Fibroblast of pulmonary artery (primary cell): ENCODE measurements at regions not wholly inside any gene's neighbourhood (a gene's known extent, or its start where the extent isn't known, plus 50 kb on each side); places are given as distances from the start of the nearest gene placed in this dataset.

ENCODE experiments used
- DNase-seq: peaks from one replicate; pipeline ENCODE4 v3.0.0-alpha.2; 2010; ENCODE audit warnings: low read depth
- H3K4me3 ChIP-seq: replicated peaks from 2 replicates; pipeline ENCODE4 v1.5.1; 2011; ENCODE audit warnings: low read depth, mild to moderate bottlenecking, control low read depth, low read length, moderate library complexity
- TF ChIP-seq, protein P1 (sequence below): IDR thresholded peaks from 2 replicates; pipeline ENCODE4 v1.5.1; 2011; ENCODE audit warnings: mild to moderate bottlenecking, control low read depth, low read length, inconsistent platforms; ENCODE audit errors: missing control alignments

DNA sequence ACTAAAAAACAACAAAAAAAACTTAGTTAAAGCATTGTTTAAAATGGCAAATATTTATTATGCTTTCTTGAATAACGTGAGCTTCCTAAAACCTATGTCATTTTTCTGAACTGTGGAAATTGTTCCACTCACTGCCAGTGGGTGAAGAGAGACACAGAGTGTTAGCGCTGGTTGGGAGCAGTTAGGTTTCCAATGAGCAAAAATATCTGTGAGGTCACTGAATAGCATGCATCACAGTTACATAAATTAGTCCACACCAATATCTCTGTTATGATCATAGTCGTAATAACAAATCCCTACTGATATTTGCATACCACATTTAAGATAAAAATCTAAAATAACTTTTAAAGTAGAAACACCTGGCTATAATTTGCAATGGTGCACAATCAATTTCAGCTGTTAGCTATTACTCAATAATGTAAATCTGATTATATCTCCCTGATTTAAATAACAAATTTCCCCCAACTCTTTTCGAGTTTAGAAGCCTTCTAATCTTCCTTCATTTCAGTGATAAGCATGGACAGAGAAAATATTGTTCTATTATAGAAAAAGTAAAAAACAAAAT is 1094.0 kb upstream of the KLHL29 start:
- no peak for DNase-seq
- TF ChIP-seq, protein P1, sequence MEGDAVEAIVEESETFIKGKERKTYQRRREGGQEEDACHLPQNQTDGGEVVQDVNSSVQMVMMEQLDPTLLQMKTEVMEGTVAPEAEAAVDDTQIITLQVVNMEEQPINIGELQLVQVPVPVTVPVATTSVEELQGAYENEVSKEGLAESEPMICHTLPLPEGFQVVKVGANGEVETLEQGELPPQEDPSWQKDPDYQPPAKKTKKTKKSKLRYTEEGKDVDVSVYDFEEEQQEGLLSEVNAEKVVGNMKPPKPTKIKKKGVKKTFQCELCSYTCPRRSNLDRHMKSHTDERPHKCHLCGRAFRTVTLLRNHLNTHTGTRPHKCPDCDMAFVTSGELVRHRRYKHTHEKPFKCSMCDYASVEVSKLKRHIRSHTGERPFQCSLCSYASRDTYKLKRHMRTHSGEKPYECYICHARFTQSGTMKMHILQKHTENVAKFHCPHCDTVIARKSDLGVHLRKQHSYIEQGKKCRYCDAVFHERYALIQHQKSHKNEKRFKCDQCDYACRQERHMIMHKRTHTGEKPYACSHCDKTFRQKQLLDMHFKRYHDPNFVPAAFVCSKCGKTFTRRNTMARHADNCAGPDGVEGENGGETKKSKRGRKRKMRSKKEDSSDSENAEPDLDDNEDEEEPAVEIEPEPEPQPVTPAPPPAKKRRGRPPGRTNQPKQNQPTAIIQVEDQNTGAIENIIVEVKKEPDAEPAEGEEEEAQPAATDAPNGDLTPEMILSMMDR: no peak
- no peak overlapping the region for H3K4me3 ChIP-seq

DNA sequence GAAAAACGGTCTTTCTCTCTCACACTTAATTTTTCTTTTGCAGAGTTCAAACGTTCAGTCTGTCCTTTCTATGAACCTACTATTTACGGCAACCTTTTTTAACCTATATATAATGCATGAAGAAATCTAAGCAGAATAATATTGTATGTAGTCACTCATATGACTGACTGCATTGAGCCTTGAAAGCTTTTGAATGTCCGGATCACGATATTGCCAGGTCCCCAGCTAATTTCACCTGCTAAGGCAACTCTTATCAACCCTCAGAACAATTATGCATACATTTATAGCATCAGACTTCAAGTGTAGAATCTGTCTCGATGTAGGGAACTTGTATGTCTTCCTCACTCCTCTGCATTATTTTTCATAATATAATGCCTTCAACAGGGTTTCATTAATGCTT is 1083.8 kb upstream of the KLHL29 start:
- no peak overlapping the region for H3K4me3 ChIP-seq
- TF ChIP-seq, protein P1: no peak
- no peak for DNase-seq

DNA sequence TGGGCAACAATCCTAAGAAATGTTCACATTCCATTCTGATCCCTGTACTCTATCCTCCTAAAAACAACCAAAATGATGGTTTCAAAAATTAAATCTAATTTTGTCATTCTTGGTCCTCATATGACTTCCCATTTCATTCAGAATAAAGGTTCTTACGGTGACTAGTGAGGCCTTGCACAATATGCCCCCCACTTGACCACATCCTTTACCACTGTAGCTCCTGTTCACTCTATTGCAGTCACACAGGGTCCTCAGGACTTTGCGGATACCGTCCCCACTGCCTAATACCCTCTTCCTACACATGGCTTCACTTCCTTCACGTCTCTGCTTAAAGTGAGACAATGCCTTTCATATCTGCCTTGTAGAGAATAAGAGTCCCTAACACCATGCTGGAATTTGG is 1058.7 kb upstream of the KLHL29 start:
- no peak overlapping the region for H3K4me3 ChIP-seq
- DNase-seq: no peak
- TF ChIP-seq, protein P1: no peak

DNA sequence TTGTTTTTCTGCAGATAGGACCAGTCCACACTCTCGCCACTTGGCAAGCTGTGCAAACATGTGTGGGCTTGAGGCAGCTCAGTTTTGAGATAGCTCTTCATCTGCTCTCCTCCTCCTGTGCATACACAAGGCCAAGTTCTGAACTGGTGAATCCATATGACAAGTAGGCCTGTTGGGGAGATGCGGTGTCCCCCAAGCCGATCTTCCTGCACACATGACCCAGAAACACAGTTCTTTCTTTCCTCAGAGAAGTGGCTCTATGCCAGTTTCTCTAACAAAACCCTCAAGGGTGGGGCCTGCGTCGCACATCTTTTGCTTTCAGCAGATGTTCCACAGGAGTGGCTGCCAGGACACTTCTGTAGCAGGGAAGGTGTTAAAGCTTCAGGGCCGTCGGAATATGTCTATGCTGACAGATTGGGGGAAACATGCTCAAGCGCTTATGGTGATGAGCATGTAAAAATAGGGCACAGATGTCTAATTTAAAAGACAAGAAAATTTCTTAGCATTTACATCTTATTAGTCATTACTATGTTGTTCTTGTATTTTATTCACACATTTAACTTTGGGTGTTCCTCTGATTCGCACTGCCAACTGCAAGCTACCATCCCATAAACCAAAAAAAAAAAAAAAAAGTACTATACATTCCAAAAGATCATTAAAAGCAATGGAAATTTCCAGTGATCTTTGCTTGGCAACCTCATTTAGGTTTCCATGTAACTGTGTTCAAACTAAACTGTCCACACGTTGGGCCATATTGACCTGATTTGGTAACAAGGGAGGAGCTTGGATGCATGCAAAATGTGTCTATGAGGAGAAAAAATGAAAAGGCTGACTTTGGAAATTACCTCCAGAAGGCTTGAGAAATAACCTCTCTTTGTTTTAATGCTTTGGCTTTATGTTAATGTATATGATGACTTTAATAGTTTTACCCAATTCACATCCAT is 1055.5 kb upstream of the KLHL29 start:
- H3K4me3 ChIP-seq: no peak overlapping the region
- TF ChIP-seq, protein P1: no peak
- DNase-seq: no peak

DNA sequence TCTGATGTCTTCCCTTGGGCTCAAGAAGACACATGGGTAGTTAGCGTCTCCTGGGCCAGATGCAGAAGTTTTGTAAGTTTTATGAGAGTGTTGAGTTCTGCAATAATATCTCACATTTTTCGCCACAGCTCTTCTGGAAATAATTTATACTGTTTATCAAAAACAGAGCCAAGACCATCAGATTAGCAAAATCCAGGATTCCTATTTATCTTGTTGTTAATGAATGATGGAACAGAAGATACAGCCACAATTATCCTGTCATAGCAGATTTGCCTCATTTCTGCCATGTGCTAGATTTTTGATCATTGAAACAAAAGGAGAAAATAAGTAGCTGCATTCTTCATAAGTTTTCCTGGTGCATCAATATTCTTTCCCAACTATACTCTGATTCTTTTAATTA is 1048.6 kb upstream of the KLHL29 start:
- TF ChIP-seq, protein P1: no peak
- no peak overlapping the region for H3K4me3 ChIP-seq
- no peak for DNase-seq

DNA sequence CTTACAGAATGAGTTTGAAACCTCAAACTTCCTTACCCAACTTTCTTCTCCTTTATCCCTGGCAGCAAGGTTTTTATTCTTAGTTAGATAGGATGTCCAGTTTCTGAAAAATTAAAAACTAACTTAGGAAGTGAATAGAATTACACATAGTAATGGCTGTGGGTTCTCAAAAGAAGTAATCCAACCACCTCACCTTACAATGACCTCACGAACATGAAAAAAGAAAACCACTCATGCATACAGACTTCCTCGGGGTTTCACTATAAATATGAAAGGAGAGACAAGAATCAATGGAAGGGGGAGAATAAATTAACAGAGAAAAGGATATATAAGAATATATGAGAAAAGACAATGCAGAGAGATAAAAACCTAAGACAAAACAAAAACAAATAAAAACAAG is 1044.3 kb upstream of the KLHL29 start:
- H3K4me3 ChIP-seq: no peak overlapping the region
- TF ChIP-seq, protein P1: no peak
- DNase-seq: no peak
